GM21515 (cell line): ENCODE measurements at regions not wholly inside any gene's neighbourhood (a gene's known extent, or its start where the extent isn't known, plus 50 kb on each side); places are given as distances from the start of the nearest gene placed in this dataset.
A peak's percentile ranks its signal among the peaks of the same experiment; 100 is the strongest.
"Not testable (repeated sequence)": the region's sequence is repeated elsewhere in the genome, so short reads cannot be mapped to it uniquely, and the experiment has no call there.

Experiments
- ATAC-seq: cut with Tn5 transposase; IDR thresholded peaks from one replicate; pipeline ENCODE4 v1.9.1; 2021; ENCODE audit not compliant: unreplicated experiment

- ATAC-seq, result no peak
Measured at GRCh38 chr4:177236886-177237285, 72.8 kb upstream of the NEIL3 start.

- no peak for ATAC-seq
Measured at GRCh38 chr4:177237291-177237690, 72.4 kb upstream of the NEIL3 start.

GRCh38 chr4:177239477-177239876, 70.2 kb upstream of the NEIL3 start:
- no peak for ATAC-seq

DNA sequence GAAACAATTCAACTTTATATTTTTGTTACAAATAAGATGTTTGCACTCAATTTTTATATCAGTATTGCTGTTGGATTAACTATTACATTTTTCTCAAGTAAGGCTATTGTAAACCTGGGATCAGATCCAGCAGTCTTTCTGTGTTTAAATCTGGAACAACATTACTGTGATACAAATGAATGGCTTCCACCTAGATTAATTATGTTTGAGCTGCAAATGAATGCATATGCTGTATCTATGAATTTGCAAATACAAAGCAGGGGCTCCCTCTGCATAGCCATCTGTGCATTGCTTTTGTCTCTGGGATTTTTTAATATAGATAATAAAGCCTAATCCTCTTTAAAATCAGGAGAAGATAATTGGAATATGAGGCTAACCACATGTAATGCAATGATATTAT, 69.8 kb upstream of the NEIL3 start:
- ATAC-seq, result no peak

- no peak for ATAC-seq
Measured at GRCh38 chr4:177242651-177243286, 66.9 kb upstream of the NEIL3 start.

DNA sequence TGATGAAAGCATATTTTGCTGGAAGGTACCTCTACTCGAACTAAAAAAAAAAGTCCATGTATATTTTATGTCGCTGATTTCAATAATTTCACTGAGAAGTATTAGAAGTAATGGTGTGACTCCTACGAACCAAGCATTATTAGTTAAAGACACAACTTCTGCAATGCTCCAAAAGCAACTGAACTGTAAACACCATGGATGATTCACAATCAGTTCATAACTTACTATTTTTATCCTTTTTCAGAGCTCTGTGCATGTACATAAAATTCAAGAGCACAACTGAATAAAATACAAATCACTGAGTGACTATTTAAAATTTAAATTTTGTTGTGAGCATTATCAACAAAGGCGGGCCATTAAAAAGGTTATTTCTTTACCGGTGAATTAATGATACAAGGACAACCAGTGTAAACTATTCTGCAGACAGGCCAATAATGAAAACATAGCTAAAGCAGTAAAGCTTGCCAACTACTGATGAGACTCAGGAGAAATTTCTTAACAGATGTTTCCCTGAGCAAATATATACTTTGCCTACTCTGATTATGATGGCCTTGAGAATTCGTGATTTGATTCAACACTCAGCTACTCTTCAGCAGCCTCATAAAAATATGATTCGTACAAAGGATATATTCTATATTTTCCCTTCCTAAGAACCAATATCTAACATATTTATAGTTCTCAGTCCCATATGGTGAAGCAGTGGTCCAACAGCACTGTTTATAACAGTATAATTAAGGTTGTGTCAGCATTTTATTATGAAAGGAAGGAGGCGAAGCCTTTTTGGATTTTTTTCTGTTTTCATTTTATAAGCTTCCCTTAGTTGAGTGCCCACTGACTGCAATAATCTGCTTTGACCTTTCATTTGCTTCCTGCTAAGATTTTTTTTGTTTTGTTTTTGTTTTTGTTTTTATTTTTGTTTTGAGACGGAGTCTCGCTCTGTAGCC, 62.8 kb upstream of the NEIL3 start:
- ATAC-seq, result no peak

- ATAC-seq, result peak; percentile 99
Measured at GRCh38 chr4:177250056-177250696, 59.5 kb upstream of the NEIL3 start.

GRCh38 chr4:177251237-177251636, 58.4 kb upstream of the NEIL3 start:
- ATAC-seq, result no peak

GRCh38 chr4:177255359-177255758, 54.3 kb upstream of the NEIL3 start:
- ATAC-seq, result no peak

DNA sequence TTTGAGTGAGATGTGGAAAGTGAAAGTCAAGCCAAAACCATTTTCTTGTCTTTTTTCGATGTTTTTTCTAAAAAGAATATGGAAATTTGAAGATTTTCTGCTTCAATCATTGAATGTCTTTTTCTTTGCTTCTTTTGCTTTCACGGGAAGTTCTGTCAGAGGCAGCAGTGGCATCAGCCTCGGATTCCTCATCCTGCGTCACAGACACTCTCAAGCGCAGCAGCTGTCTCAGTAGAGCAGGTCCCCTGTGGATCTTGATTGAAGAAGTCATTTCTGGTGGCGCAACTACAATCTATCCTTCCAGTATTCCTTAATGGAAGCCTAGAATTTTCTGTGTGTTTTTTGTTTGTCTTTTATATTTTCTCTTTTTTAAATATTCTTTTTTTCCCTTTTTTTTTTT, 52.7 kb upstream of the NEIL3 start:
- no peak for ATAC-seq

GRCh38 chr4:177259466-177259865, 50.2 kb upstream of the NEIL3 start:
- ATAC-seq, result not testable (repeated sequence)
